GM12892 (cell line): ENCODE measurements at regions not wholly inside any gene's neighbourhood (a gene's known extent, or its start where the extent isn't known, plus 50 kb on each side); places are given as distances from the start of the nearest gene placed in this dataset.

Source experiments
- POLR2A ChIP-seq: IDR thresholded peaks from 2 replicates; pipeline ENCODE4 v1.6.1; 2011; ENCODE audit warnings: low read depth, low read length, control low read depth
- POLR2AphosphoS5 ChIP-seq: IDR thresholded peaks from 2 replicates; pipeline ENCODE4 v1.6.1; 2011; ENCODE audit warnings: low read depth, low read length, control low read depth
- TAF1 ChIP-seq: IDR thresholded peaks from 2 replicates; pipeline ENCODE4 v1.6.1; 2011; ENCODE audit warnings: low read depth, mild to moderate bottlenecking, control low read depth, low read length, borderline replicate concordance

- no peak for TF ChIP-seq POLR2A
- TF ChIP-seq POLR2AphosphoS5 = no peak
- TF ChIP-seq TAF1 = no peak
Observed at GRCh38 chr14:38786921-38787320, 316.1 kb downstream of the SEC23A start.
